ENCODE measurements at regions not wholly inside any gene's neighbourhood (a gene's known extent, or its start where the extent isn't known, plus 50 kb on each side); places are given as distances from the start of the nearest gene placed in this dataset.

DNA sequence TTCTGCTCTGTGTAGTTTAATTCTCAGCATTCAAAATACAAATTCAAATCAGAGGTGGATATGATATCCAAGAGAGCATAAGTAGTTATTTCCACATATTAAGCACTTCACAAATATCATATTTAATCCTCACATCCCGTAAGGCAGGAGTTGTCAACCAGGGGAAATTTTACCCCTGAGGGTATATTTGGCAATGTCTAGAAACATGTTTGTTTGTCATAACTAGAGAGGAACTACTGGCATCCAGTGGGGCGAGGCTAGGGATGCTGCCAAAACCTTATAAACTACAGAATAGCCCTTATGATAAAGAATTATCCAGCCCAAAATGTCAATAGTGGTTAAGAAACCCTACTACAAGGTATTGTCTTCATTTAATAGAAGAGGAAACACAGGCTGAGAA is 619.4 kb downstream of the SLCO4C1 start:
- TF ChIP-seq, protein P1, sequence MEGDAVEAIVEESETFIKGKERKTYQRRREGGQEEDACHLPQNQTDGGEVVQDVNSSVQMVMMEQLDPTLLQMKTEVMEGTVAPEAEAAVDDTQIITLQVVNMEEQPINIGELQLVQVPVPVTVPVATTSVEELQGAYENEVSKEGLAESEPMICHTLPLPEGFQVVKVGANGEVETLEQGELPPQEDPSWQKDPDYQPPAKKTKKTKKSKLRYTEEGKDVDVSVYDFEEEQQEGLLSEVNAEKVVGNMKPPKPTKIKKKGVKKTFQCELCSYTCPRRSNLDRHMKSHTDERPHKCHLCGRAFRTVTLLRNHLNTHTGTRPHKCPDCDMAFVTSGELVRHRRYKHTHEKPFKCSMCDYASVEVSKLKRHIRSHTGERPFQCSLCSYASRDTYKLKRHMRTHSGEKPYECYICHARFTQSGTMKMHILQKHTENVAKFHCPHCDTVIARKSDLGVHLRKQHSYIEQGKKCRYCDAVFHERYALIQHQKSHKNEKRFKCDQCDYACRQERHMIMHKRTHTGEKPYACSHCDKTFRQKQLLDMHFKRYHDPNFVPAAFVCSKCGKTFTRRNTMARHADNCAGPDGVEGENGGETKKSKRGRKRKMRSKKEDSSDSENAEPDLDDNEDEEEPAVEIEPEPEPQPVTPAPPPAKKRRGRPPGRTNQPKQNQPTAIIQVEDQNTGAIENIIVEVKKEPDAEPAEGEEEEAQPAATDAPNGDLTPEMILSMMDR (IDR thresholded peaks at IDR 0.05 in 4 of 5, conservative IDR thresholded peaks at IDR 0.05 in 1 of 5) = no peak
- TF ChIP-seq POLR2A (IDR thresholded peaks at IDR 0.05) = no peak
